Thyroid gland (tissue), 4 donors: ENCODE measurements at regions not wholly inside any gene's neighbourhood (a gene's known extent, or its start where the extent isn't known, plus 50 kb on each side); places are given as distances from the start of the nearest gene placed in this dataset.

Experiments used
- CTCF ChIP-seq, 6 experiments: fragments of 200-600 bp in 3 of 6; fragments of 450-650 bp in 3 of 6; sonication (generic) in 3 of 6; IDR thresholded peaks; one replicate each; pipeline ENCODE4 v1.5.1; 2016 to 2019; ENCODE audit warnings: antibody characterized with exemption in 6 of 6, mild to moderate bottlenecking in 2 of 6, inconsistent platforms in 1 of 6, moderate library complexity in 1 of 6
- POLR2A ChIP-seq, 2 donors: fragments of 450-650 bp; IDR thresholded peaks; one replicate each; pipeline ENCODE4 v1.6.1; 2017; ENCODE audit warnings: antibody characterized with exemption in 2 of 2, mild to moderate bottlenecking in 2 of 2, moderate library complexity in 1 of 2

DNA sequence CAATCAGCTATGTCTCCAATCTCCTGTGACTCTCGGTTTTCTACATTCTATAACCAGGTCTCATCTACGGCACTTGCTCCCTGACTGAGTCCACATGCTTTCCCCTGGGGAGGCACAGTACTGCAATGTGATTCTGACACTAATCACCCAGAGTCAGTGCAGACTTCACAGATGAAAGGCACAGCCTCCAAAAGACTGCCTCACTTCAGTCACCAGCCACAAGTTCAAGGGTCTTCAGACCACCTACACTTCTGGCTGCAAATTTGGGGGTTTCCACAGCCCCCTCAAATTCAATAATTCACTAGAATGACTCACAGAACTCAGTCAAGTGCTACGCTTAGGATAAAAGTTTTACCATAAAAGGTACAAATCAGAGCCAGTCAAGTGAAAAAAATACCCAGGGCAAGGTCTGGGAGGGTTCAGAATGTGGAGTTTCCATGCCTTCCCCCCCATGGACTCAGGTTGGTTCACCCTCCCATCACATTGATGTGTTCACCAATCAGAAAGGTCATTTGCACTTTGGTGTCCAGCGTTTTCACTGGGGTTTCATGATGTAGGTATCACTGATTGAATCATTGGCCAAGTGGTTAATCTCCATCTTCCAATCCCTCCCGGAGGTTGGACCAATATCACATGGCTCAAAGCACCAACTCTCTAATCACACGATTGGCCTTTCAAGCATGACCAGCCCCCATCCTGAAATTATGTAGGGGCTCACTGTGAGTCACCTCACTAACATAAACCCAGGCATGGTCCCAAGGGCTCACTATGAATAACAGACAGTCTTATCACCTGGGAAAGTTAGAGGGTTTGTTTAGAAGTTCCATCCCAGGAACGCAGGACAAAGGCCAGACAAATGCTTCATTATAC is 182.9 kb upstream of the CAMK1G start:
- TF ChIP-seq CTCF (IDR thresholded peaks at IDR 0.05) (no peak), POLR2A (IDR thresholded peaks at IDR 0.05) (no peak)
